Hematopoietic multipotent progenitor cell treated with erythropoietin and hydrocortisone succinate and interleukin-3 and kit ligand, for 4 days (in vitro differentiated cells): ENCODE measurements at regions not wholly inside any gene's neighbourhood (a gene's known extent, or its start where the extent isn't known, plus 50 kb on each side); places are given as distances from the start of the nearest gene placed in this dataset.
"Not testable (repeated sequence)": the region's sequence is repeated elsewhere in the genome, so short reads cannot be mapped to it uniquely, and the experiment has no call there.

Experiments used
- DNase-seq: peaks from one replicate; pipeline ENCODE4 v3.0.0-alpha.2; 2015

DNA sequence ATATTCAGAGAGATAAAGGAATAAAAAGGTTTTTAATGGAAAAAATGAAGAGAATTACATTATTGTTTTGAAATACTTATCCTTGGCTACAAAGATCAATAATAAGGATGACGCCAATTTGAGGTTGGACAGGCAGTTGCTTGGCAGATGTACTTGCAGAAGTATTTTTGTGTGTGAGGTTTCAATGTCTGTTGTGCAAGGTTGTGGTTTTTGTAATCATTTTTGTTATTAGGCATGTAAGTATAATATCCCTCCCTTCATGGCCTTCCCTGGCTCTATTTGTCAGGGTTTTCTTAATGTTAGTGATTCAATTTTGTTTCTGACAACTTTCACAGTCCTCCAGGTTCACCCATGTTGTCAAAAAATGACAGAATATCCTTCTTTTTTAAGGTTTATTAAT lies 105.9 kb downstream of the OTOL1 start:
- peak; percentile 49 for DNase-seq

DNA sequence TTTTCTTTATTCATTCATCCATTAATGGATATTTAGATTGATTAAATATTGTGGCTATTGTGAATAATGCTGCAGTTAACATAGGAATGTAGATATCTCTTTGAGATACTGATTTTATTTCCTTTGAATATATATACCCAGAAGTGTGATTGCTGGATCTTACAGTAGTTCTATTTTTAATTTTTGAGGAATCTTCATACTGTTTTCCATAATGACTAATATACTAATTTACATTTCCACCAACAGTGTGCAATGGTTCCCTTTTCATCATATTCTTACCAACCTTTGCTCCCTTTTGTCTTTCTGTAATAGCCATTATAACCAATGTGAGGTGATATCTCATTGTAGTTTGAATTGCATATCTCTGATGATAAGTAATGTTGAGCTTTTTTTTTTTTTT lies 106.3 kb downstream of the OTOL1 start:
- DNase-seq: no peak

DNA sequence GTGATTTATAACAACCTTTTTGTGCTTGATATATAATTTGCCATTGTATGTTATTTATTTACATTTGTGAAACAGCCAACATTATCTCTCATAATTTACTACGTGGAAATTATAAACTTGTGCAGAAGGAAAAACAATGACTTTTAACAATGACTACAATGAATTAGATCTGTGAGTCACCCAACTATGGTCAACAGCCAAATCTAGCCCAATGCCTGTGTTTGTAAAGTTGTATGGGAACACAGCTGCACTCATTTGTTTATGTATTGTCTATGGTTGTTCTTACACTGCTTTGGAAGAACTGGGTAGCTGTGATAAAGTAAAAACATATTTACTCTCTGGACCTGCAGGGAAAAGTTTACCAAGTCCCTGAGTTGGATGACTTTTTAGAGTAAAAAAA lies 110.4 kb downstream of the OTOL1 start:
- no peak for DNase-seq

DNA sequence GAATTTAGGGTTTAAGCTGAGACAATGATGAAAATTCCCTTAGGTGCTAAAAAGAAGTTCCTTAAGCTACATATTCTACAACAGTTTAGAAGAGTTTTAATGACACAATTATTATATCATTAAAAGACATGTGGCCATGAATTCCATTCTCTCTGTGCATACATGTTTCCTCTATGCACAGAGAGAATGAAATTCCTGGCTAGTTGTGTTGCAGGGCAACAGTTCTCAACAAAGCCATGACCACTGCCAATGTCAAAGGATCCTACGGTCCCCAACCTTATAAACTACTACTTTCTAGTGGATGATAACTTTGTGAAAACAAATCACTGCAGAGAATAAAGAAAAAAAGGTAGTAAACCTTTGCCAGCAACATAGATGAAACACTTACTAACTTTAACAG lies 122.7 kb downstream of the OTOL1 start:
- DNase-seq: no peak

DNA sequence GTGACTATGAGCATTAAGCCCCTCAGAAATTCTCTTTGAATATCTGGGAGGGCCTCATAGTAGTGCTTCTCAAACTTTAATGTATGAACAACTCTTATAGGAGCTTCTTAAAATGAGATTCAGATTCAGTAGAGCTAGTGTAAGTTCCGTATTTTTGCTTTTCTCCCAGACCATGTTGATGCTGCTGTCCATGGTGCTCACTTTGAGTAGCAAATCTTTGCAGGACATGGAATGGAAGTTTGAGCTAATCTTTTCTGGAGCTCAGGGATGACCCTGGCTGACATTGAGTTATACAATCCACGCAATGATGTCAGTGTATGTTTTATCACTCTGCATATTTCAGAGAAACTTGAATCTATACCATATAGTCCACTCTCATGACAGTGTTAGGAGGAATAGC lies 134.2 kb downstream of the OTOL1 start:
- DNase-seq: peak; percentile 11

DNA sequence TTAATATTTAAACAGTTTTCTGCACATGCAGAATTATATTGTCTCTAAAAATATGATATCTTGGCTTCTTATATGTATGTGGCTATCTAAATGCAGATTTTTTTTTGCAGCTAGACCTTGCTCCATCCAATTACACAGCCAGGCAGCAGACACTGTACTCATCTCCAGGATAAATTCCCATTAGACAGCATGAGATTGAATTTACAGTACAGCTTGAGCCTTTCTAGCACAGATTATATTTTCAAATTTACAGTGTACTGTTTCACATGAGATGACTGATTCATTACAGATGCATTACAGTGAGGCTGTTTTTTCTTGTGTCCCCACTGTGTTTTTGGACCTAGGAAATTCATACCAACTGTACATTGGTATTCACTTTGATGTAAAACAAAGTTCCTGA lies 134.9 kb downstream of the OTOL1 start:
- DNase-seq: no peak

DNA sequence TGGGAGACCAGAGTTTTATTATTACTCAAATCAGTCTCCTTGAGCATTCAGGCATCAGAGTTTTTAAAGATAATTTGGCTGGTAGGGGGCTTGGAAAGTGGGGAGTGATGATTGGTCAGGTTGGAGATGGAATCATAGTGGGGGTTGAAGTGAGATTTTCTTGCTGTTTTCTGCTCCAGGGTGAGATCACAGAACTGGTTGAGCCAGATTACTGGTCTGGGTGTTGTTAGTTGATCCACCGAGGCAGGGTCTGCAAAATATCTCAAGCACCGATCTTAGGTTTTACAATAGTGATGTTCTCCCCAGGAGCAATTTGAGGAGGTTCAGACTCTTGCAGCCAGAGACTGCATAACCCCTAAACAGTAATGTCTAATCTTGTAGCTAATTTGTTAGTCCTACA lies 141.0 kb downstream of the OTOL1 start:
- no peak for DNase-seq

DNA sequence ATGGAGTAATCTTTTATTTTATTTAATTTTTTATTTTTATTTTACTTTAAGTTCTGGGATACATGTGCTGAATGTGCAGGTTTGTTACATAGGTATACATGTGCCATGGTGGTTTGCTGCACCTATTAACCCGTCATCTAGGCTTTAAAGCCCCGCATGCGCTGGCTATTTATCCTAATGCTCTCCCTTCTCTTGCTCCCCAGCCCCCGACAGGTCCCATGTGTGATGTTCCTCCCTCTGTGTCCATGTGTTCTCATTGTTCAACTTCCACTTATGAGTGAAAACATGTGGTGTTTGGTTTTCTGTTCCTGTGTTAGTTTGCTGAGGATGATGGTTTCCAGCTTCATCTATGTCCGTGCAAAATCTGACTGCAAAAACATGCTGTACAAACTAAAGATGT lies 142.5 kb downstream of the OTOL1 start:
- DNase-seq: not testable (repeated sequence)

DNA sequence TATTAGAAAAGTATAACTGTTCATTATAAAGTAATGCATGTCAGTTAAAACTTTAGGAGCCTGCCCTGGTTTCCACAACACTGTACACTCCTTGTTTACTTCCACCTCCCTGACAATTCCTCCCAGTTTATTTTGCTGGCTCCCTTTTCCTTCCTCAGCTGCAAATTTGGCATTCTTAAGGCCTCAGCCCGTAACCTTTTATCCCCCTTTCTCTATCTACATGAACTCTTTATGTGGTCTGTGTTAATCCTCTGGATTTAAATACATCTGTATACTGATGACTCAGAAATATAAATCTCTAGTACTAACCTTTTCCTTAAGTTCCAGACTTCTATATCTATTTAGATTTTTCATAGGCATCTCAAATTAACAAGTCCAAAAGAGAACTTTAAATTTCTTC lies 143.6 kb downstream of the OTOL1 start:
- DNase-seq: no peak

DNA sequence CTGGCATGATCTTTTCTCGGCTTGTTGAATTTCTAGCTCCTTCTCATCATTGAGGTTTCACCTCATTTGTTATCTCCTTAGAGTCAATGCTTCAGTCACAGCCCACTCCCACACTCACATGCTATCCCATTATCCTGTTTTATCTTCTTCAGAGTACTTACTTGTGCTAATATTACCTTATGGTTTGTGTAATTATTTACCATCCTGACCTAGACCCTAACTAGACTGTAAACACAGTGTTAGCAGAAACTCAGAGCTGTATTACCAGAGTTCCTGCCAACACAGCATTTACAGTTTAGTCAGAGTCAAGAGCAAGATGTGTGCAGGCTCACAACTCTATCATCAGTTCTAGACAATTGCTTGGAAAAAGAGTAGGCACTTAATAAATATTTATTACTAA lies 144.7 kb downstream of the OTOL1 start:
- DNase-seq: no peak

DNA sequence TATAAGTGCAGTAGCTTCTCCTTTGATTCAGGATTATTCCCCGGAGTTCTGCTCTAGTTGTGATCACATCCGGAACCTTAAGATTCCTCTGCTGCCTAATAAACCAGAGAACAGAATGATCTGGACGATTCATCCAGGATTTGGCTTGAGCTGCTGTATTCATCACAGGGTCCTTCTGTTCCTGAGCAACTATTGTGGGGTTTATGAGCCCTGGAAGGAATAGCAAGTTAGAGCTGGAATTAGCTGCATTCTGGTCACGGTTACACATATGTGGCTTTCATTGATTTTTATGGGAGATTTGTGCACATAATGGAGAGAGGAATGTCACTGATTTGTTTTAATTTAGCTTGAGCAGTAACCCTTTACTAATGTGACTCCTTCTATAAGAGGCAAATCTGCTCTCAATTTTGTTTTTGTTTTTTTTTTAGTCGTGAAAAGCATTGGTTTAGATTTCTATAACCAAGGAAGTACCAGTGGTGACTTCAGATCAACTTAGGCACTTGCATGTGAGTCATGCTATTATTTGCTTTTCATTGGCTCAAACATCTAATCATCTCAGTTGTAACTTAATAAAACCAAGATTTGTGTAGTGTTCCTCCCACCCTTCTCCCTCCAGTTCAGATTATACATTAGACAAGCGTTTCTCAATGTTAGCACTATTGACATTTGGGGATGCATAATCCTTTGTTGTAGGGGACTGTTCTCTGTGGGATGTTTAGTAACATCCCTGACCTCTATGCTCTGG lies 148.5 kb downstream of the OTOL1 start:
- DNase-seq: no peak

DNA sequence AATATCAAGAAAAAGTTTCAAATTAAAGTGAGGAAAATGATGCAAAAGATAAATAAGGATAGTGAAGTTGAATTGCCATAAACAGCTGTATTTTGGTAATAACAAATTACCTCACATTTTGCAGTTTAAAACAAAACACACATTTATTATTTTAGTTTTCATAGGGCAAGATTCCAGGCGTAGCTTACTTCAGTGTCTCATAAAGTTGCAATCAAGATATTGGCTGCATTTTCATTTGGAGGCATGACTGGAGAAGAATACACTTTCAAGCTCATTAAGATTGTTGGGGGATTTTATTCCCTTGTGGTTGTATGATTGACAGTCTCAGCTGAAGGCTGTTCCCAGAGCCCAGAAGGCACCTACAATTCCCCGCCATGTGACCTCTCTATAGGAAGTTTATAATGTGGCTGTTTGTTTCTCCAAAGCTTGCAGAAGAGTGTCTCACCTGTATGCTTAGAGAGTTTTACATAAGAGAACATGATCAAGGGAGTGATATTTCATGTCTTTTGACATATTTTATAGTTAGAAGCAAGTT lies 151.4 kb downstream of the OTOL1 start:
- DNase-seq: no peak

DNA sequence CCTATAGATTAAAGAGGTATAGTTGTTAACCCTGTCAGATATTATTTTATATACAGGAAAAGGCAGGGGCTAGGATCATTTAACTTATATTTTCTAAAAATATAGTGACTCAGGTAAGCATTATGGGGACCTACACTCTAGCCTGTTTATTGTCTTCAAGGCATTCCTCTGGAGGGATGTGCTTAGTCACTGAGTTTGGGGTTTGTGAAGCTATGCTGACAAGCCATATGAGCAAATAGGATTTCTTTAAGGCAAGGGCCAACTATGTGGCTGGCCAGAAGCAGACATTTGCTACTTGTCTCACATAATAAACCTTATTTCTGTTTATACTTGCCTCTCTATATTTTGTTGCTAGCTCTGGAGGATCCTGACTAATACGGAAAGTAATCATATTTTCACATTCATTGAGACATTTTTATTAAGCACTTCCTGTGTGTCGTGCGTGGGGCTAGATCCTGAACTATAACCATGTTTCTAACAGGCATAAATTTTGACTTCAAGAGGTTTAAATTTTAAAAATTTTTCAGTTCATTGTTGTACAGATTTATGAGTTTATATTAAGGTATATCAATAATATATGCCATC lies 153.4 kb downstream of the OTOL1 start:
- DNase-seq: no peak

DNA sequence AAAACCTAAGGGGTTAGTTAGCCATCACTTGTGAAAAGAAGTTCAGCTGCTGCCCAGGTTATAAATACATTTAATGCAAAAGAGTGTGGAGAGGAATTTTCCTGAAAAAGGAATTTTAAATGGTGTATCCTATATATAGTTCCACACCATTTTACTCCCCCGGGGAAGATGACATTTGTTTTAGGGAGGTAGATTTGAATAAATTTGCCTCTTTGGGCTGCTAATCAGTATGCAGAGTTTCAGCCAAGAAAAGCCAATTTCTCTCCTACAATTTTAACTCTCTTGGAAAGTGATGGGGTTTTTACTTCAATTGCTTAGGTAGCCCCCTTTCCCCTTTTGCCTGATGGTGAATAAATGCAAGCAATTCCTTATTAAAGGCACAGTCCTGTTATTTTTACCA lies 161.2 kb downstream of the OTOL1 start:
- DNase-seq: no peak

DNA sequence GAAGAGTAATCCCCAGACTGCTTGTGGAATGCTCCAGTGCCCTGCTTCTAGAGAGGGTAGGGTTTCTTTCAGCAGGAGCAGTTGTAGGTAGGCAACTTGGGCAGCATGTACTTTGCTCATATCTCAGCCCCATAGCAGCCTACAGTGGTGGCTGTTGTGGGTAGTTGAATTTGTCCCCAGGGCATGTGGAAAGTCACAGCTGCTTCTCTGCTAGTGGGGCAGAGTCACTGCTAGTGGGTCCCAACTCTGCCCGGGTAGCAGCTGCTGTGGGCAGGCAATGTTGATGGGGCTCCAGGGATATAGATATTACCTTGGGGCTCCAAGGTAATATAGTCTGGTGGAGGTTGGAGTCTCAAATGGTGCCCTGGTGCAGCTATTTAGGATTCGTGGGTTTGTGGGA lies 174.5 kb downstream of the OTOL1 start:
- DNase-seq: no peak

DNA sequence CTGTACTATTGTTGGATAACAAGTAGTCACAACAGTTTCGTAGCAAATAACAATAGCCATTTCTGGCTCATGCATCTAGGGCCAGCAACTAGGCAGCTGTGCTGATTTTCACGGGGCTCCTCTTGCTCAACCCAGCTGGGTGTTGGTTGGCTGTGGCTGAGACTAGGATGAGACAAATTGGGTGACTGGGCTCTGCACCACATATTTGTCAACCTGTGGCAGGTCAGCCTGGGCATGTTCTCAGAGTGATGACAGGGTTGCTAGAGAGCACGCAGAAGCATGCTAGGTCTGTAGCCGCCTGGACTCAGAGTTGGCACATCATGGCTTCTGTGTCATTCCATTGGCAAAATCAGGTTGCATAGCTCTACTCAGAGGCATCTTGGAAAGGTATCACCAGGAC lies 175.9 kb downstream of the OTOL1 start:
- DNase-seq: no peak

DNA sequence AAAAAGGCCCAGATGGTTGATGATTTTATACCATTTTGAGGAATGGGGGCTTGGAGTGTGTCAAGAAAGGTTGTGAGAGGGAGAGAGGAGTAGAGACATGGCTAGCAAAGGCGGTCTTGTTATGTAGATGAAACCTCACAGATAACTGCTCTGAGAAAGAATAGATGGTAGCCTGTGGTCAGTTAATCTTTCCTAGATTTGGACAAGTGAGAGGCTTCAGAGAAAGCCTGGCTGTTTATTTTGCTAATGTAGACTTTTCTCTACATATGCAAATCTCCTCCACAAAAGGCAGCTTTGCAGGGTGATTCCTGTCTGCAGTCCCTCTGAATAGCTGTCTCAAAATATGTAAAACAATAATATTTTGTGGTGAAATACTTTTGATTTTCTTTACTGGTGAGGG lies 177.3 kb downstream of the OTOL1 start:
- peak; percentile 3 for DNase-seq

DNA sequence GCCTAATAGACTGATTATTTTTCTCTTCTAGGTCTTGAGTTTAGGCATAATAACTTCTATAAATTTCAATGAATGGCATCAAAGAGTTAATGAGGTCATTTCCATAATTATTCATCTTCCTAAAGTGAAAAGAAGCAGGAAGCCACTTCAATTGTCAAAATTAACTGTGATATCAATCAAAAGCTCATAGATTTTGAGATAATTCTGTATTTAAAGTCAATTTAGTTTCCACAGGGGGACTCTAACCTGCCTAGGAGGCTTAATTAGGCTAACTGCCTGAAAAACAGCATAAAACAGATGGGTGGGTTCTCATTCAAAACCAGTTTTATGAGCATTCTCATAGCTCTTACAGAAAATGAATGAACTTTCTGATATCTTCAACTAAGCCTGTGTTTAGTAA lies 177.8 kb downstream of the OTOL1 start:
- DNase-seq: no peak

DNA sequence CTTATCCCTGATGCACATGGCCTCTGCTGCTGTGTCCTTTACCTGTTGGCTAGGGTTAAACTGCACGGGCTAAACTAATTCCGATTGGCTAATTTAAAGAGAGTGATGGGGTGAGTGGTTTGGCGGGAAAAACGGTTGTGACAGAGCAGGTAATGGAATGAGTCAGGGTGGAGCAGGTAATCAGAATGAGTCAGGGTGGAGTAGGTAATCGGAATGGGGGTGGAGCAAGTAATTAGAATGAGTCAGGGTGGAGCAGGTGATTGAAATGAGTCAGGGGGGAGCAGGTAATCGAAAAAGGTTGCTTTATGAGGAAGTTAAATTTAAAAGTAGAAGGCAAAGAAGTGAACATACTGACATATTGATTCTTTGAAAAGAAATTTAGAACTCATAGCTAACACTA lies 185.2 kb downstream of the OTOL1 start:
- not testable (repeated sequence) for DNase-seq

DNA sequence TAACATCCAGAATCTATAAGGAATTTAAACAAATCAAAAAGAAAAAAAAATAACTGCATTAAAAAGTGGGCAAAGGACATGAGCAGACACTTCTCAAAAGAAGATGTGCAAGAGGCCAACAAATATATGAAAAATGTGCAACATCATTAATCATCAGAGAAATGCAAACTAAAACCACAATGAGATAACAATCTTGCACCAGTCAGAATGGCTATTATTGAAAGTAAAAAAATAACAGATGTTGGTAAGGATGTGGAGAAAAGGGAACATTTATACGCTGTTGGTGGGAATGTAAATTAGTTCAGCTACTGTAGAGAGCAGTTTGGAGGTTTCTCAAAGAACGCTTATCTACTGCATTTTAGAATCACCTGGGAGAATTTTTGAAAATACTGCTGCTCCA lies 186.1 kb downstream of the OTOL1 start:
- peak; percentile 73 for DNase-seq

DNA sequence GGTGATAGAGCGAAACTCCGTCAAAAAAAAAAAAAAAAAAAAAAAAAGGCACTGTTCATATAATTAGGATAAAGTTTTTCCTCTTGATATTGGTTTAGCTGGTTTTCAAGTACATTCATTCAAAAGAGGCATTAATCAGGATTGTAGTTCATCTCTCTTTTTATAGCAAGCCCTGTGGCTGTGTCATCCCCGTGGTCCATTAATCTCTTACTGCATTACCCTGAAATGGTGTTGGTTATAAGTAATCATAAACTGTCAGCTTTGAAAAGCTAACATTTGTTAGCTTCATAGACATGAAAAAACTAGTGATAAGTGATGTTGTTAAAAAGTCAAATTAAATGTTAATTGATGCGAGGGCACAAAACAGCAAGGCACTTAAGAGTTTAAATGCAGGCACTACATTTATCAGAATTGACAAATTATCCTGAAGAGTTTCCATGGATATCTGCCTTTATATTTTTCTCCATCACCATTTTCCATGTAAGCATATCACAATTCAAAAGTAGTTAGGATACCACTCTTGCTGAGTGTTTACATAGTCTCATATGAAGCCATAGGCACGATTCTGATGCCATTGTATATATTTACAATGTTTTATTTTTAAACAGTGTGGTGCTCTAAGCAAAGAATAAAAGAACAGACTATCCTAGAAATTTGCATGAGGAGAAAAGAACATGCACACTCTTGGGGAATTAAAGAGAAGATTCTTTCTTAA lies 193.1 kb downstream of the OTOL1 start:
- no peak for DNase-seq

DNA sequence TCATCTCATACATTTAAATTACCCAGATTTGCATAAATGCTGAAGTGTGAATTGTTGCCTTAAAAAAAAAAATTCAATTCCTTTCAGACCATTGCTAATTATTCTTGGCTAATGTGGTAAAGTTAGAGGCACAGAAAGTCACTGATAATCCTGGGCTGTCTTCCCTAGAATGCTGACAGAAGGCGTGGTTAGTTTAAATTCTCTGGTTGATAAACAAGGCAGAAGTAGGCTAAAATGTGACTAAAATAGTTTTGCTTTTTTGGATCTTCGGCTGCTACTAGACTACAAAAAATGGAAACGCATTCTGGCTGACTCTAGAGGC lies 193.7 kb downstream of the OTOL1 start:
- DNase-seq: peak; percentile 6

DNA sequence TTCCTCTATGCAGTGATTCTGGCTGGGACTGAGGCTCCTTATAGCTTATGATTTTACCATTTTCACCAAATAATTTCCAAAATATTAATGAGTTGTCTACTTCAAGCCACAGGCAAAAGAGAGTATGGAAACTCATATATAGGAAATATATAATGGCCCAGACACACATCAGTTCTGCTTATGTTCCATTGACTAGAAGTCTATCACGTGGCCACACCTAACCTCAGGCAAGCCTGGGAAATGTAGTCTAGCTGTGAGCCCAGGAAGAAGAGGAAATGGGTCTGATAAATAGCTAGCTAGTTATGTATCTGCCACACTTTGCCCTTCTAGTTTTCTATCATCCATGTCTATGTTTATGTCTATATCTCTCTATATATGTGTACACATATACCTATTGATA lies 195.1 kb downstream of the OTOL1 start:
- peak; percentile 24 for DNase-seq
